ENCODE measurements at regions not wholly inside any gene's neighbourhood (a gene's known extent, or its start where the extent isn't known, plus 50 kb on each side); places are given as distances from the start of the nearest gene placed in this dataset.

DNA sequence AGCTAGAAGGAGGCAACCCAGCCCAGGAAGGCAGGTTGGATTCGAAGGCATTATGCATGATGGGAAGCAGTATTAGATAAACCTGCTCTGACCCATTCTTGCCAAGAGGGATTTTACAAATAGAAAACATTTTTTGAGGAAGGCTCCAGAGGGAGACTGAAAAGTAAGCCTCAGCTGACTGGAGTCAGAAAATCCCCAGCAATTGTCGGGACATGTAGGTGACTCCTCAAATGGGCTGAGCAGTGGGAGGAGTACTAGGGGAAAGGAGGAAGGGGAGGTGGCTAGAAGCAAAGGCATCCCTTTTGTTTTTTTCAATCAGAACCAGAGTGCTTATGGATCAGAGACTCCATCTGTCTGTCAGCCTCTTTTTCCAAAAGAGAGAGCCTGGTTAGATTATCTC is 138.1 kb upstream of the NTF3 start:
- TF ChIP-seq, protein P1, sequence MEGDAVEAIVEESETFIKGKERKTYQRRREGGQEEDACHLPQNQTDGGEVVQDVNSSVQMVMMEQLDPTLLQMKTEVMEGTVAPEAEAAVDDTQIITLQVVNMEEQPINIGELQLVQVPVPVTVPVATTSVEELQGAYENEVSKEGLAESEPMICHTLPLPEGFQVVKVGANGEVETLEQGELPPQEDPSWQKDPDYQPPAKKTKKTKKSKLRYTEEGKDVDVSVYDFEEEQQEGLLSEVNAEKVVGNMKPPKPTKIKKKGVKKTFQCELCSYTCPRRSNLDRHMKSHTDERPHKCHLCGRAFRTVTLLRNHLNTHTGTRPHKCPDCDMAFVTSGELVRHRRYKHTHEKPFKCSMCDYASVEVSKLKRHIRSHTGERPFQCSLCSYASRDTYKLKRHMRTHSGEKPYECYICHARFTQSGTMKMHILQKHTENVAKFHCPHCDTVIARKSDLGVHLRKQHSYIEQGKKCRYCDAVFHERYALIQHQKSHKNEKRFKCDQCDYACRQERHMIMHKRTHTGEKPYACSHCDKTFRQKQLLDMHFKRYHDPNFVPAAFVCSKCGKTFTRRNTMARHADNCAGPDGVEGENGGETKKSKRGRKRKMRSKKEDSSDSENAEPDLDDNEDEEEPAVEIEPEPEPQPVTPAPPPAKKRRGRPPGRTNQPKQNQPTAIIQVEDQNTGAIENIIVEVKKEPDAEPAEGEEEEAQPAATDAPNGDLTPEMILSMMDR (conservative IDR thresholded peaks at IDR 0.05): no peak
- TF ChIP-seq ZFX (IDR thresholded peaks at IDR 0.05): no peak

All from C4-2B (cell line).